HepG2 (cell line): ENCODE measurements at regions not wholly inside any gene's neighbourhood (a gene's known extent, or its start where the extent isn't known, plus 50 kb on each side); places are given as distances from the start of the nearest gene placed in this dataset.

ENCODE experiments used
- ATAC-seq: fragments of 200-7000 bp; cut with Tn5 transposase; 3 replicates; pipeline ENCODE4 v1.9.1; 2020; ENCODE audit warnings: mild to moderate bottlenecking, moderate library complexity
- BruUV-seq: library from RNA; stranded (reverse); fragments of 400-500 nt; replicated peaks from 2 replicates; lab custom pipeline; 2021; lab: Mats Ljungman, UMichigan
- CTCF ChIA-PET: fragments of 300-600 bp; formaldehyde crosslinking; extraction: SDS; loops from one replicate; lab custom pipeline; 2021; ENCODE audit warnings: low total read pairs, inconsistent platforms, low intra/inter-chr PET ratio; lab: Yijun Ruan, JAX
- POLR2A ChIA-PET: fragments of 350-600 bp; sonication (Branson Sonifier 250); formaldehyde crosslinking; loops from one replicate; lab custom pipeline; 2020; ENCODE audit warnings: antibody characterized with exemption, inconsistent platforms; lab: Yijun Ruan, JAX
- DNase-seq: peaks from one replicate; pipeline ENCODE4 v3.0.0-alpha.2; 2015; ENCODE audit warnings: low spot score
- FAIRE-seq: peaks from 3 replicates; lab custom pipeline; 2011; peaks lifted over from hg19 to GRCh38; lab: Jason Lieb, UNC
- H2AFZ ChIP-seq: one replicate; pipeline ENCODE4 v1.6.1; 2011; ENCODE audit warnings: low read length, inconsistent platforms
- H3K27ac ChIP-seq: fragments of 300-600 bp; 3 replicates; pipeline ENCODE4 v1.8.0; 2011; ENCODE audit warnings: mixed run types, mild to moderate bottlenecking, mixed read lengths, low read length, inconsistent platforms; ENCODE audit not compliant: insufficient read depth; ENCODE audit errors: extremely low read length
- H3K27me3 ChIP-seq, 2 experiments: fragments of 200-600 bp in 1 of 2; 2 replicates in 1 of 2; 3 replicates in 1 of 2; pipeline versions ENCODE4 v1.6.0 to v1.8.0; 2011; ENCODE audit warnings: low read length in 2 of 2, mild to moderate bottlenecking in 2 of 2, moderate library complexity in 2 of 2, inconsistent platforms in 1 of 2; ENCODE audit not compliant: insufficient read depth in 2 of 2, control insufficient read depth in 1 of 2
- H3K36me3 ChIP-seq, 2 experiments: fragments of 200-600 bp in 1 of 2; replicated peaks in 1 of 2; 2 replicates in 1 of 2; 3 replicates in 1 of 2; pipeline versions ENCODE4 v1.5.1 to v1.8.0; 2011; ENCODE audit warnings: low read length in 2 of 2, inconsistent platforms in 1 of 2; ENCODE audit not compliant: insufficient read depth in 2 of 2, control insufficient read depth in 1 of 2
- H3K4me1 ChIP-seq: 2 replicates; pipeline ENCODE4 v1.5.1; 2012; ENCODE audit warnings: low read length, inconsistent platforms; ENCODE audit not compliant: insufficient read depth
- H3K4me2 ChIP-seq: 2 replicates; pipeline ENCODE4 v1.6.0; 2011; ENCODE audit warnings: low read depth, low read length, inconsistent platforms
- H3K4me3 ChIP-seq, 3 experiments: fragments of 200-600 bp in 1 of 3; sonication (generic), shearing (Covaris generic) in 1 of 3; replicated peaks in 1 of 3; 2 replicates each; pipeline ENCODE4 v1.5.1; 2011 to 2016; ENCODE audit warnings: low read length in 3 of 3, inconsistent platforms in 2 of 3, low read depth in 2 of 3, mild to moderate bottlenecking in 2 of 3, control low read depth in 1 of 3, mixed read lengths in 1 of 3; ENCODE audit not compliant: insufficient read depth in 1 of 3
- H3K79me2 ChIP-seq: one replicate; pipeline ENCODE4 v1.6.1; 2011; ENCODE audit warnings: low read length, inconsistent platforms; ENCODE audit not compliant: insufficient read depth
- H3K9ac ChIP-seq: 2 replicates; pipeline ENCODE4 v1.6.0; 2011; ENCODE audit warnings: mild to moderate bottlenecking, low read depth, low read length, inconsistent platforms; ENCODE audit not compliant: insufficient read depth
- H3K9me3 ChIP-seq: 2 replicates; pipeline ENCODE4 v1.5.1; 2012; ENCODE audit warnings: mild to moderate bottlenecking, low read length
- H4K20me1 ChIP-seq: 2 replicates; pipeline ENCODE4 v1.6.0; 2011; ENCODE audit warnings: inconsistent platforms, mild to moderate bottlenecking, low read length, moderate library complexity; ENCODE audit not compliant: insufficient read depth
- ATM ChIP-seq: fragments of 450-650 bp; IDR thresholded peaks from 2 replicates; pipeline ENCODE4 v1.7.1; 2017; ENCODE audit warnings: mild to moderate bottlenecking, borderline replicate concordance
- FOXM1 ChIP-seq: sonication (generic); formaldehyde crosslinking; IDR thresholded peaks from 2 replicates; pipeline ENCODE4 v1.5.0; 2020; ENCODE audit warnings: missing genetic modification reagents
- ISX ChIP-seq: sonication (generic); formaldehyde crosslinking; conservative IDR thresholded peaks from 2 replicates; pipeline ENCODE4 v1.5.0; 2020; ENCODE audit warnings: missing genetic modification reagents
- KLF13 ChIP-seq: sonication (generic); formaldehyde crosslinking; IDR thresholded peaks from 2 replicates; pipeline ENCODE4 v1.4.0; 2020; ENCODE audit warnings: mild to moderate bottlenecking, missing genetic modification reagents
- MAFF ChIP-seq: IDR thresholded peaks from 2 replicates; pipeline ENCODE4 v1.6.1; 2011; ENCODE audit warnings: low read depth, low read length, improper control_type of control experiment
- MIER3 ChIP-seq: IDR thresholded peaks from 2 replicates; pipeline ENCODE4 v1.6.1; 2016; ENCODE audit warnings: missing compliant biosample characterization, borderline replicate concordance
- NR2C2 ChIP-seq: sonication (generic); formaldehyde crosslinking; IDR thresholded peaks from 2 replicates; pipeline ENCODE4 v1.4.0; 2020; ENCODE audit warnings: missing genetic modification reagents, mild to moderate bottlenecking, moderate library complexity, borderline replicate concordance
- ONECUT2 ChIP-seq: sonication (generic); formaldehyde crosslinking; IDR thresholded peaks from 2 replicates; pipeline ENCODE4 v1.4.0; 2020; ENCODE audit warnings: missing genetic modification reagents
- SRY ChIP-seq: sonication (generic); formaldehyde crosslinking; IDR thresholded peaks from 2 replicates; pipeline ENCODE4 v1.8.0; 2022; ENCODE audit warnings: mild to moderate bottlenecking, missing genetic modification reagents
- ZBTB14 ChIP-seq: sonication (generic); formaldehyde crosslinking; IDR thresholded peaks from 2 replicates; pipeline ENCODE4 v1.4.0; 2020; ENCODE audit warnings: missing genetic modification reagents
- ZBTB39 ChIP-seq: sonication (generic); formaldehyde crosslinking; IDR thresholded peaks from 2 replicates; pipeline ENCODE4 v1.5.0; 2020; ENCODE audit warnings: missing genetic modification reagents
- ZGPAT ChIP-seq: IDR thresholded peaks from 2 replicates; pipeline ENCODE4 v1.6.1; 2016; ENCODE audit warnings: mild to moderate bottlenecking
- ZNF17 ChIP-seq: sonication (generic); formaldehyde crosslinking; IDR thresholded peaks from 2 replicates; pipeline ENCODE4 v1.5.0; 2020; ENCODE audit warnings: mild to moderate bottlenecking, missing genetic modification reagents
- ZNF205 ChIP-seq: IDR thresholded peaks from 2 replicates; pipeline ENCODE4 v1.6.1; 2018; ENCODE audit warnings: missing biosample characterization, missing genetic modification reagents
- ZNF703 ChIP-seq: sonication (generic); formaldehyde crosslinking; IDR thresholded peaks from 2 replicates; pipeline ENCODE4 v1.5.1; 2020; ENCODE audit warnings: missing genetic modification reagents, mild to moderate bottlenecking, moderate library complexity, borderline replicate concordance
- ZNF710 ChIP-seq: sonication (generic); formaldehyde crosslinking; IDR thresholded peaks from 2 replicates; pipeline ENCODE4 v1.5.0; 2020; ENCODE audit warnings: mild to moderate bottlenecking, missing genetic modification reagents, borderline replicate concordance
- ZNF777 ChIP-seq: sonication (generic); formaldehyde crosslinking; IDR thresholded peaks from 2 replicates; pipeline ENCODE4 v1.4.0; 2020; ENCODE audit warnings: missing genetic modification reagents
- WGBS: methylation state at CpG from one replicate; pipeline ENCODE4 v1.1.6; 2017; ENCODE audit warnings: low lambda C conversion rate; 5-methylcytosine and 5-hydroxymethylcytosine counted together
- in situ Hi-C: cut with HindIII; loops from 2 replicates; pipeline ENCODE4 v1.10.0; 2017; ENCODE audit warnings: low pct_unique_long_range_greater_than_20kb; ENCODE audit not compliant: extremely low pct_ligation_motif_present
- intact Hi-C: fragments of 100-400 bp; cut with micrococcal nuclease; formaldehyde crosslinking; loops from one replicate; pipeline ENCODE4 v1.10.0; 2022; ENCODE audit not compliant: unreplicated experiment

GRCh38 chr4:89660444-89661172 lies 176.4 kb downstream of the SNCA start (continued):
- TF ChIP-seq ZNF710 (CRISPR knock-in tag) (no peak), NR2C2 (no peak), ZNF703 (no peak), MAFF (peak; percentile 96), ISX (CRISPR knock-in tag) (no peak), KLF13 (CRISPR knock-in tag) (no peak)

- intact Hi-C loops: loop anchor here (1.0 to 5.0 kb wide), 2 partner anchors 211 to 244 kb away; no protein-coding TSS in a partner anchor
- in situ Hi-C loops: loop anchor here (10.0 kb wide), 2 partner anchors 216 to 246 kb away; no protein-coding TSS in a partner anchor
- CTCF ChIA-PET: interaction anchor here (1.2 to 2.2 kb wide), 3 partner anchors 17 to 244 kb away, joined by 3 to 11 read pairs (median 8); no protein-coding TSS in a partner anchor
- no peak for DNase-seq
- H3K4me1 ChIP-seq: no peaks in the 10 kb centered on the region
- H3K9ac ChIP-seq: no peak overlapping the region
- H4K20me1 ChIP-seq: no peaks in the 10 kb centered on the region
- H3K4me2 ChIP-seq: no peak overlapping the region
- no peak for FAIRE-seq
- H3K9me3 ChIP-seq: no peaks in the 10 kb centered on the region
- H3K27ac ChIP-seq: no peak overlapping the region
- H3K79me2 ChIP-seq: no peaks in the 10 kb centered on the region
- WGBS: 41% methylated on average over 2 of the region's 2 CpGs
- POLR2A ChIA-PET: no interaction called here
- ATAC-seq: no peak
- H3K36me3 ChIP-seq: no peaks in the 10 kb centered on the region
- H3K27me3 ChIP-seq: peaks cover 0 to 5% of the 10 kb centered on the region in 2 experiments; a peak in 1 of 5 replicates
- BruUV-seq: no TSS peak
- no peak overlapping the region for H3K4me3 ChIP-seq
- H2AFZ ChIP-seq: no peak overlapping the region
- no peak for TF ChIP-seq SRY (CRISPR knock-in tag)
- no peak for TF ChIP-seq ZBTB14
- TF ChIP-seq ATM: no peak
- TF ChIP-seq ZBTB39 (CRISPR knock-in tag): no peak
- no peak for TF ChIP-seq ZGPAT
- no peak for TF ChIP-seq KLF13 (CRISPR knock-in tag)
- TF ChIP-seq ZNF205 (CRISPR knock-in tag): no peak
- no peak for TF ChIP-seq MIER3 (CRISPR knock-in tag)
- no peak for TF ChIP-seq FOXM1 (CRISPR knock-in tag)
- no peak for TF ChIP-seq ZNF777
- TF ChIP-seq ONECUT2 (CRISPR knock-in tag): no peak
- TF ChIP-seq ZNF17 (CRISPR knock-in tag): no peak
Observed at GRCh38 chr4:89658701-89659024, 178.3 kb downstream of the SNCA start.
